Activated CD4-positive, alpha-beta T cell treated with anti-CD3 and anti-CD28 coated beads, Interleukin-10, Interleukin-2, amounts not matched to agents 100 ng/mL and 50 ng/mL, durations not matched to agents 16 hours and 8 hours (primary cell): ENCODE measurements at regions not wholly inside any gene's neighbourhood (a gene's known extent, or its start where the extent isn't known, plus 50 kb on each side); places are given as distances from the start of the nearest gene placed in this dataset.

ENCODE experiments used
- DNase-seq: peaks from one replicate; pipeline ENCODE4 v3.0.0-alpha.2; 2020

GRCh38 chr15:36370051-36370730 lies 209.2 kb upstream of the CDIN1 start:
- DNase-seq, result no peak

DNA sequence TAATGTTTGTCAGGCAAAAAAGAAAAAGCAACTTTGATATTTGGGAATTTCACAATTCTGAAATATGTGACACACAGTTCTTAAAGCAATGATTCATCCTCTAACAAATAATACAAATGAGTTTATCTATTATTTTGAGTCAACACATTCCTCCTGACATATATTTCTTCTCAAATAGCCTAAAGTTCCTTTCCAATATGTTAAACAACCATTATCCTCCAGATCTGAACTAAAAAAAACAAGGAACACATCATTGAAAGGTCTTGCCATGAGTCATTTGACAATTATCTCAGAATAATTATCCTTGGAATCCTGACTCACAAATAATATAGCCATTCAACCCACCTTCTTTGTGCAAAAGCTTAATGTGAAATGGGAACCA lies 208.7 kb upstream of the CDIN1 start:
- no peak for DNase-seq

GRCh38 chr15:36371509-36371908 lies 207.9 kb upstream of the CDIN1 start:
- no peak for DNase-seq

DNA sequence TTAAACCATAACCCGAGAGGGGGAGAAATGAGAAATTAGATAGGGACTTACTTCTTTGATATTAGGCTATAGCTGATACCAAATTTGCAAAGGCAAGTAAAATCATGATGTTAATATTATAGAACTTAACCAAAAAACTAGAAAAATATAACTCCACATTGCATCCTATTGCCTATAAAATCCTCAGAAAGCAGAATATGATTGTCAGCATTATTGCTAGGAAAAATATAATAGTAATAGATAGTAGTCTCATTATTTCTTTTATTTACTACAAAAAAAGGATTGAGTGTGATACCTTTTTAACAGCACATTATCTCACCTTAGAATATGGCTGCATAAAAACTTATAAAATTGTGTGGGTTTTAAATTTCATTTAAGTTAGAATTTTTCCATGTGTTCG lies 206.5 kb upstream of the CDIN1 start:
- no peak for DNase-seq

DNA sequence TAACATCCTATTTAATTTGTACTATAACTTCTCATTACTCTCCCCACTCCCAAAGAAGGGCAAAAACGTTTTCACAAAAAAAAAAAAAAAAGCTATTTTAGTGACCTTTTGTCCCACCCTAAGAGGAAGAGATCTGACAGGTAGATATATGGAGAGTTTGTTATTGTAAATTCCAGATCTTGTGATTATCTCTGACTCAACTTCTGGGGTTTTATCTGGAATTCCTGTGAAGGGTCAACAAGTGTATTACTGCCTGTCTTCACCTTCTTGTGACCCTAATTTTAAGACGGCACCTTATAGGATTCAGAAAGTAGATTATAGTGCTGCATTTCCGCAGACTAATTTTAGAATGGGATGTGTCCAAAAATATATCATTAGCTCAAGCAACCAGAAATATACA lies 205.9 kb upstream of the CDIN1 start:
- DNase-seq, result no peak

GRCh38 chr15:36389107-36389506 lies 190.3 kb upstream of the CDIN1 start:
- DNase-seq, result no peak

GRCh38 chr15:36390491-36390890 lies 188.9 kb upstream of the CDIN1 start:
- DNase-seq, result no peak

- DNase-seq, result no peak
Measured at GRCh38 chr15:36392676-36393266, 186.7 kb upstream of the CDIN1 start.

DNA sequence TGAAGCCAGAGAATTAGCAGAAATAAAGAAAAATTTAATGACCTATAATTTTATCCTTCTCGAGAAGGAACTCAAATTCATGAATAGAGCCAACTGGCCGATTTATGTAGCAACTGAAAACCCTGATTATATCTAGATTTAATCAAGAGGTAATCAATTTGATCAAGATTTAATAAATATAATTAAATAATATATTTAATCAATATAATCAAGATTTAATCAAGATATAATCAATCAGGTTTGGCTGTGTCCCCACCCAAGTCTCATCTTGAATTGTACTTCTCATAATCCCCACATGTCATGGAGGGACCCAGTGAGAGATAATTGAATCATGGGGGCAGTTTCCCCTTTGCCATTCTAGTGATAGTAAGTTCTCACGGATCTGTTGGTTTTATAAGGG lies 181.2 kb upstream of the CDIN1 start:
- no peak for DNase-seq

GRCh38 chr15:36399276-36399675 lies 180.2 kb upstream of the CDIN1 start:
- no peak for DNase-seq

DNA sequence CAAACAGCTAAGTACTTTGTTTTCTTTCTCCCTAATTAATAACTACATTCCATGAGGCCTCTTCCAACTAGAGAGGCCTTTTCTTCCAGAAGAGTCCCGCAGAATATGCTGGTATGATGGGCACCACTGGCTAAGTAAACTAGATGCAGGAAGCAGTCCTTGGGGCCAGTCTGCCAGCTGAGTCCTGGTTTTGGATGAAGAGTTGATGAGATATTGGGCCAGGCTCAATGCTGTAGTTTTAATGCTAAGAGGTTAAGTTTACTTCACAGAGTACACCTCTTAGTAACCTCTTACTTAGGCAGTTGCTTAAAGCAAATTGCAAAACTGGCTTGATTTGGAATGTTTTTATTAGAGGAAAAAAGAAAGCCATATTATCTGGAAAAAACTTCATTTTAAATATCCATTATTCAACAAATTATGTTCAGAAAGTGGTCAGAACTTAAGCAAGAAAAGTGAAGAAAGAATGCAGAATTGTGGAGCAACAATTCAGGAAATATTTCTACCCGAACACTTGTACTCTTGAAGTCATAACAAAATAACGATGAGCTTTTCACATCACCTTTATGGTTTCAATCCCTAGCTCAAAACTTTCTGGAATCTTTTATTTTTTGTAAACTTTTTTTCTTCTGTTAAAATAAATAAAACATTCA lies 178.4 kb upstream of the CDIN1 start:
- no peak for DNase-seq

DNA sequence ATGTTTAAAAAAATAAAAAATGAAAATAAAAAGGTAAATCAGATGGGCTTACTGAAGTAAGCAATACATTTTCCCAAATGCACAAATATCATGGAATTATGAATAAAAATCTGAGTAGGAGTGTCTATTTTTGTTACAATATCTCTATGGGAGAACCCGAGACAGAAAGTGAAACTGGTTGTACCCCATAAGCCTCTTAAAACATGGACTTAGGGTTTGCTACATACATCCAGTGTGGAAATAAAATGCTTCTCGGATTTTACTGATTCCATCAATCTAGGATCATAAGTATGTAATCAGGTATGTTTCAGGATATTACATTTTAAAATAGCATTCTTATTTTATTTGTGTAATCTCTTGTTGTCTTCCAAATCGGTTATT lies 177.8 kb upstream of the CDIN1 start:
- DNase-seq, result no peak

DNA sequence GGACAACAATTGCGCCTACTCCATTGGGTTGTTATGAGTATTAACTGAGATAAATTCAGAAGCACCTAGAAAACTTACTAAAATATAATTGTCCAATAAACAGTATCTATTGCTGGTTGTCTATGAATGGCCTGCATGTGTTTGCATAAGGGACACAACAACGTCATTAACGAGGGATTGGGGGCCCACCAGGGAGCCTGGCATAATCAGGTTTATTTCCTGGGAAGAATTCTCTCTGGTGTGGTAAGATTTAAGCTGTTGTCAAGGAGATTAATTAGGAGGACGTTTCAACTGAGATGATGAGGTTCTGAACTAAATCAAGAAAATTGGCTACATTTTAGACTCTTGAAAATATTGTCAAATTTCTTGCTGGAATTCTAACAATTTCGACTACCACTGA lies 176.1 kb upstream of the CDIN1 start:
- no peak for DNase-seq

DNA sequence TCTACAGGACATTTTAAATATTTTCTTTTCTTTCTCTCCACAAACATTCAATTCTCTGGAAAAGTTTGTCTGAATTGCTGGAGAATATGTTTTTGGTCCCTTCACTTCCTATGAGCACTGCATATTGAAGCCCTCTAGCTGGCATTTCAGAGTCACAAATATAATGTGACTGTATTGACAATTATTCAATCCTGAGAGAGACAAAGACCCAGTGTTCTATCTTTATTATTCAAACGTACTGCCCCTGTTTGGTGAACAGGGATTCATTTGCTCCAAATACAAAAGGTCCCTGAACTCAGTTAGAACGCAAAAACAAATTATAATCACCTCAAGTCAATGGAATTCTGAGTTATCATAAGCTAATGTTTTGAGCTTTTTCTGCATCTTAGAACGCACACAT lies 173.1 kb upstream of the CDIN1 start:
- no peak for DNase-seq

GRCh38 chr15:36406911-36407310 lies 172.5 kb upstream of the CDIN1 start:
- DNase-seq, result no peak

GRCh38 chr15:36407647-36408046 lies 171.8 kb upstream of the CDIN1 start:
- no peak for DNase-seq

DNA sequence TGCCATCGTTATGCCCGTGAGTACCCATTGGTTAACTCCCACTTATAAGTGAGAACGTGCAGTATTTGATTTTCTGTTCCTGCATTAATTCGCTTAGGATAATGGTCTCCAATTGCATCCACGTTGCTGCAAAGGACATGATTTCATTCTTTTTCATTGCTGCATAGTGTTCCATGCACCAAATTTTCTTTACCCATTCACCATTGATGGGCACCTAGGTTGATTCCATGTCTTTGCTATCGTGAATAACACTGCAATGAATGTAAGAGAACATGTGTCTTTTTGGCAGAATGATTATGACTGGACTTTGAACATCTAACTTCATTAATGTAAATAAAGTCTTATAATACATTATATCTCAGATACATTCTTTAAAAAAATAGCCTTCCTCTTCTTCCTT lies 169.6 kb upstream of the CDIN1 start:
- DNase-seq, result no peak

DNA sequence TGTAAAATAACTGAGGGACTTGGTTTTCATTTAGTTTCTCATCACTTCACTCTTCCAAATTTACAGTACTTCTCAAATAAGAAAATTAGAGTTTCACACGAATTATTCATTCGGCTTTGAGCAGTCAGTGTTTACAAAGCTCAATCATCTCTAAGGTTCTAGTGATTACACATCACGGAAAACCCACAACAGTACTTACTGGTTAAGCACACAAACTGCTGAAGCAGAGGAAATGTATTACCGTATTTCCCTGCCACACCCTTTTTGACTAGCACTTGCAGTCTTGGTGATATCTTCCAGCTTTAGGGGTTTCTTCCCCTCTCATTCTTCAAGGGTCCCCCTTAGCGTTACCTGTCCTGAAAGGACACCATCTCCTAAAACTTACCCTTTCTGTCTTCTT lies 164.8 kb upstream of the CDIN1 start:
- DNase-seq, result no peak

DNA sequence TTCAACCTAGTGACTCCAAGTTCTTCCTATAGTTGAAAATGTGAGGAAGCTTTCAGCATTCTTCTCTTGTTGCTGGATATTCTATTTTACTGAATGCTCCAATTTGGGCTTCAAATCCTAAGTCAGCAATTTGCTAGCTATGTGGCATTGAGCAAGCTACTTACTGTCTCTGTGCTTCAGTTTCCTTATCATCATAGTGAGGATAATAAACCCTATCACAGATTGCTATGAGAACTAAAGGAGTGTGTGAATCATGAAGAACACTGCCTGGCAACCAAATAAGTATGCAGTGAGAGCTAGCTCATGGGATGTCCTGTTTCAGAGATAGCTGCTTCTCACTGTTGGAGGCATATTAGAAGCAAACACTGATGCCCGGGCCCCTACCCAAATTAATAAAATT lies 163.8 kb upstream of the CDIN1 start:
- no peak for DNase-seq

- DNase-seq, result no peak
Measured at GRCh38 chr15:36422631-36423030, 156.8 kb upstream of the CDIN1 start.

GRCh38 chr15:36426691-36427090 lies 152.7 kb upstream of the CDIN1 start:
- DNase-seq, result no peak

DNA sequence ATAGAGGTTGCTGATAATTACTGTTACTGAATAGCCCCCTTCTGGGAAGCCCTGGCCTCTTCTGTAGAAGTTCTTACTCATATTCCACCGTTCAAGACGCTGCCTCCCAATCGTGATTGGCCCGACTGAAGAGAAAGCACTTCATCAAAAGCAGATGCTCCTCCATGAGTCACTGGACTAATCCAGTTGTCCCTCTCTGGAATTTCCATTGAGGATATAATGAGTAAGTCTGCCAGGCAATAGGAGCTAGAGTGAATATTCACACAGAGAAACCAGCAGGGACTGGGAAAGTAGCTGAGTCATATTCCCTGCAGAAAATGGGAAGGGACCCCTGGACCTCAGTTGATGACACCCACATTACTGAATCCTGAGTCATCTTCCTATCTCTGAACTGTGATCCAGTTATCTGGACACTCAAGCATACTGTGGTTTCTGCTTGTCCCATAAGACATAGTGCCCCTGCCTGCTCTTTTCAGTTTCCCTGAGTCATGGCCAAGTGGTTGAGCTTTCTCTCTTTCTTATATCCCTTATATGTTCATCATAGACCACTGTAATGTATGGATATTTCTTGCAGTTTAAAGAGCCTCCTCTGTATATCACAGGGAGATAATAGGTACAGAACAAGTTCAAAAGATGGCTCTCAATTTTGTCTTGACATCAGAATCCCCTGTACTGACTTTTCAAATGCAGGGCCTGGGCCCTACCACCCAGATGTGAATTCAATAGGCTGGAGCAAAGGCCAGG lies 151.2 kb upstream of the CDIN1 start:
- DNase-seq, result no peak

GRCh38 chr15:36429707-36430106 lies 149.7 kb upstream of the CDIN1 start:
- no peak for DNase-seq

- DNase-seq, result no peak
Measured at GRCh38 chr15:36430280-36430679, 149.1 kb upstream of the CDIN1 start.
